ENCODE measurements at regions not wholly inside any gene's neighbourhood (a gene's known extent, or its start where the extent isn't known, plus 50 kb on each side); places are given as distances from the start of the nearest gene placed in this dataset.

GRCh38 chr10:105702211-105702610 is 1061.1 kb downstream of the SORCS3 start:
- Histone ChIP-seq H3K27ac (no peak overlapping the region), H3K79me2 (no peaks in the 10 kb centered on the region), H3K4me1 (ENCODE audit: insufficient read depth) (no peaks in the 10 kb centered on the region), H3K27me3 (no peaks in the 10 kb centered on the region), H3K9me2 (replicated peaks; ENCODE audit: insufficient read depth) (no peaks in the 10 kb centered on the region), H4K20me1 (ENCODE audit: insufficient read depth, poor library complexity, severe bottlenecking) (no peaks in the 10 kb centered on the region), H2AFZ (no peak overlapping the region), H3K4me2 (no peak overlapping the region), H3K4me3 (no peak overlapping the region), H3K36me3 (replicated peaks; ENCODE audit: insufficient read depth, low read depth) (no peaks in the 10 kb centered on the region), H3K9me3 (ENCODE audit: low read depth) (no peaks in the 10 kb centered on the region)
- 90% methylated on average over 4 of the region's 4 CpGs for WGBS (ENCODE audit: low lambda C conversion rate, missing lambda C conversion rate)
- DNase-seq (ENCODE audit: low spot score) = no peak
- TF ChIP-seq EZH2phosphoT487 (IDR thresholded peaks at IDR 0.05; ENCODE audit: low read depth, severe bottlenecking, unreplicated experiment) (no peak), CTCF (IDR thresholded peaks at IDR 0.05; ENCODE audit: poor library complexity) (no peak), EZH2 (IDR thresholded peaks at IDR 0.05; ENCODE audit: borderline replicate concordance) (no peak)

DNA sequence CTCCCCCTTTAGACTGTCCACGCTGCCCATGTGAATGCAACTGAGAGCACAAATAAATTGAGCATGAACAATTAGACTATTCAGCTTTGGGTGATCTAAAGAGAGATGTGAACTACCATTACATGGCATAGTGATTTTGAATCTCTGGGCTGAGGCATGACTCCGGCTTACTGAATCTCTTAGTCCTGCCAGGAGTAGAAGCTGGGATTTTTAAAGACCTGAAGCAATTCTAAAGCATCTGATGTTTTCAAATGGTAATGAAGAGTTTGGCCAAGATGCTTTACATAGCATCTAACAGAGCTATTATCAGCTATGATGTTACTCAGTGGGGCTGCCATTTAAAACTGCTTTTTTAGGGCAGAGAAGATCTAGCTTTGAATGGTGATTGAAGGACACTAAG is 1059.1 kb downstream of the SORCS3 start:
- no peaks in the 10 kb centered on the region for H3K4me1 ChIP-seq (ENCODE audit: insufficient read depth)
- no peaks in the 10 kb centered on the region for H3K79me2 ChIP-seq
- H4K20me1 ChIP-seq (ENCODE audit: insufficient read depth, poor library complexity, severe bottlenecking) = no peaks in the 10 kb centered on the region
- no peak overlapping the region for H3K4me3 ChIP-seq
- WGBS (ENCODE audit: low lambda C conversion rate, missing lambda C conversion rate) = 87% methylated on average over 2 of the region's 2 CpGs
- H3K36me3 ChIP-seq (replicated peaks; ENCODE audit: insufficient read depth, low read depth) = no peaks in the 10 kb centered on the region
- DNase-seq (ENCODE audit: low spot score) = no peak
- TF ChIP-seq EZH2phosphoT487 (IDR thresholded peaks at IDR 0.05; ENCODE audit: low read depth, severe bottlenecking, unreplicated experiment) (no peak), EZH2 (IDR thresholded peaks at IDR 0.05; ENCODE audit: borderline replicate concordance) (no peak), CTCF (IDR thresholded peaks at IDR 0.05; ENCODE audit: poor library complexity) (no peak)
- H3K9me2 ChIP-seq (replicated peaks; ENCODE audit: insufficient read depth) = no peaks in the 10 kb centered on the region
- no peak overlapping the region for H3K27ac ChIP-seq
- H3K9me3 ChIP-seq (ENCODE audit: low read depth) = no peaks in the 10 kb centered on the region
- H3K4me2 ChIP-seq = no peak overlapping the region
- H2AFZ ChIP-seq = no peak overlapping the region
- no peaks in the 10 kb centered on the region for H3K27me3 ChIP-seq

DNA sequence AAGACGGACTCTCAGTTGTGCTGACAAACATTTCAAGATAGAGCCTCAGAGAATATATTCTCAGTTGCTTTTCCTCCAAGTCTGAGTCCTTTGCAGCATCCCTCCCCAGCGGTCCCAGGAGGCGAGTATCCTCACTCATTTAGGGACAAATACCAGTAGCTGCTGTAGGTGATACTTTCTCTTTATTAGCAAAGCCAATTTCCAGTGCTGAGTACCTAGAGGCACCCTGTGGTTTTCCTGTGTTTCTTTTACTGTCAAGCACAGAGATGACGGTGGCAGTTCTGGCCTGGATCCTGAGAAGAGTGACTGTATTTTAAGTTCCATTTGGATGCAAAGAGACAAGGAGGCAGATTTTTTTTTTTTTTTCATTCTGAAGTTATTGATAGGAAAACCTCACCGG is 1058.4 kb downstream of the SORCS3 start:
- Histone ChIP-seq H4K20me1 (ENCODE audit: insufficient read depth, poor library complexity, severe bottlenecking) (no peaks in the 10 kb centered on the region), H3K9me2 (replicated peaks; ENCODE audit: insufficient read depth) (no peaks in the 10 kb centered on the region), H3K4me2 (no peak overlapping the region), H3K79me2 (no peaks in the 10 kb centered on the region), H3K4me1 (ENCODE audit: insufficient read depth) (no peaks in the 10 kb centered on the region), H3K4me3 (no peak overlapping the region), H2AFZ (no peak overlapping the region), H3K36me3 (replicated peaks; ENCODE audit: insufficient read depth, low read depth) (no peaks in the 10 kb centered on the region), H3K27ac (no peak overlapping the region), H3K27me3 (no peaks in the 10 kb centered on the region), H3K9me3 (ENCODE audit: low read depth) (no peaks in the 10 kb centered on the region)
- TF ChIP-seq EZH2 (IDR thresholded peaks at IDR 0.05; ENCODE audit: borderline replicate concordance) (no peak), EZH2phosphoT487 (IDR thresholded peaks at IDR 0.05; ENCODE audit: low read depth, severe bottlenecking, unreplicated experiment) (no peak), CTCF (IDR thresholded peaks at IDR 0.05; ENCODE audit: poor library complexity) (no peak)
- 70% methylated on average over 5 of the region's 5 CpGs for WGBS (ENCODE audit: low lambda C conversion rate, missing lambda C conversion rate)
- no peak for DNase-seq (ENCODE audit: low spot score)

DNA sequence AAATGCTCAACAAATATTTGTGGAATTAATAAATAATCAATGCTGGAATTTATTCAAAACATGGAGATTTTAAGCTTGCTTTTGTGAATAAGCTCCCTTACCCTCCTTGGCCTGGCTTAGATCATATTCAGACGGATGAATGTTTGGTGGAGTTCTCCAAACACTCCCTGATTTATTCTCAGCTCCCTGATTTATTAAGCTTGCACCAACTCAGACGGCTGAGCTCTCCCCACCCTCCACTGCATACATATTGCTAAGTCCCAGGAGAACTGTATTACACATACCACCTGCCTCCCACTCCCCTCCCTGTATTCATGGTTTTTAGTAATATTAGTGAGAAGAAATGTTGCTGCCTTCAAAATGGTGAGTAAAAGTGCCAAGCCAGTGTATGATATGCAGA is 1057.5 kb downstream of the SORCS3 start:
- DNase-seq (ENCODE audit: low spot score) = no peak
- no peak for TF ChIP-seq EZH2phosphoT487 (IDR thresholded peaks at IDR 0.05; ENCODE audit: low read depth, severe bottlenecking, unreplicated experiment)
- no peak for TF ChIP-seq CTCF (IDR thresholded peaks at IDR 0.05; ENCODE audit: poor library complexity)
- no peak for TF ChIP-seq EZH2 (IDR thresholded peaks at IDR 0.05; ENCODE audit: borderline replicate concordance)
- no peaks in the 10 kb centered on the region for H3K9me2 ChIP-seq (replicated peaks; ENCODE audit: insufficient read depth)

More for the DNA sequence above, 1057.5 kb downstream of the SORCS3 start:
- 70% methylated on average over 2 of the region's 2 CpGs for WGBS (ENCODE audit: low lambda C conversion rate, missing lambda C conversion rate)
- Histone ChIP-seq H3K27me3 (no peaks in the 10 kb centered on the region), H3K79me2 (no peaks in the 10 kb centered on the region), H3K36me3 (replicated peaks; ENCODE audit: insufficient read depth, low read depth) (no peaks in the 10 kb centered on the region), H3K4me3 (no peak overlapping the region), H3K9me3 (ENCODE audit: low read depth) (no peaks in the 10 kb centered on the region), H3K4me2 (no peak overlapping the region), H3K4me1 (ENCODE audit: insufficient read depth) (no peaks in the 10 kb centered on the region), H3K27ac (no peak overlapping the region), H4K20me1 (ENCODE audit: insufficient read depth, poor library complexity, severe bottlenecking) (no peaks in the 10 kb centered on the region), H2AFZ (no peak overlapping the region)
